ENCODE measurements at regions not wholly inside any gene's neighbourhood (a gene's known extent, or its start where the extent isn't known, plus 50 kb on each side); places are given as distances from the start of the nearest gene placed in this dataset.

GRCh38 chr18:71743634-71744033, 800.5 kb downstream of the CBLN2 start:
- H4K8ac ChIP-seq (ENCODE audit: low read depth, low read length), result no peak overlapping the region
- no peaks in the 10 kb centered on the region for H3K27me3 ChIP-seq (ENCODE audit: insufficient read depth, low read length)
- no peak for DNase-seq

GRCh38 chr18:71729611-71730010, 814.5 kb downstream of the CBLN2 start:
- H4K8ac ChIP-seq (ENCODE audit: low read depth, low read length), result no peak overlapping the region
- no peak overlapping the region for H2BK5ac ChIP-seq (ENCODE audit: low read depth, low read length, poor library complexity)
- H3K18ac ChIP-seq (ENCODE audit: low read length), result no peak overlapping the region
- no peaks in the 10 kb centered on the region for H3K79me2 ChIP-seq (ENCODE audit: control insufficient read depth, insufficient read depth, low read length, poor library complexity)
- H3K4ac ChIP-seq (ENCODE audit: low read depth, low read length), result no peak overlapping the region
- WGBS (ENCODE audit: extremely low coverage, insufficient coverage, insufficient read length), result no CpG with 5 or more reads among the region's 2 CpGs
- no peak overlapping the region for H3K14ac ChIP-seq (ENCODE audit: low read length)
- H3K4me1 ChIP-seq (ENCODE audit: control insufficient read depth in 1 of 2, insufficient read depth in 2 of 2, low read length in 2 of 2), result no peaks in the 10 kb centered on the region
- H4K12ac ChIP-seq (ENCODE audit: low read depth, low read length), result no peak overlapping the region
- H3K23ac ChIP-seq (ENCODE audit: low read length), result no peak overlapping the region
- no peak overlapping the region for H2AFZ ChIP-seq (ENCODE audit: insufficient read depth, low read length, poor library complexity)
- no peak overlapping the region for H2BK120ac ChIP-seq (ENCODE audit: insufficient read depth, low read length, poor library complexity)
- no peak overlapping the region for H4K91ac ChIP-seq (ENCODE audit: low read depth, low read length)
- no peak overlapping the region for H2BK12ac ChIP-seq (ENCODE audit: low read length)
- H3K4me3 ChIP-seq (ENCODE audit: low read depth, low read length), result no peak overlapping the region
- no peaks in the 10 kb centered on the region for H3K27me3 ChIP-seq (ENCODE audit: insufficient read depth, low read length)
- no peak overlapping the region for H3K4me2 ChIP-seq (ENCODE audit: low read length)
- no peaks in the 10 kb centered on the region for H3K36me3 ChIP-seq (ENCODE audit: control insufficient read depth in 1 of 2, insufficient read depth in 2 of 2, low read length in 2 of 2)
- H2AK5ac ChIP-seq (ENCODE audit: low read length), result no peak overlapping the region
- no peak overlapping the region for H3K27ac ChIP-seq (ENCODE audit: low read depth, low read length)
- H3K9me3 ChIP-seq (ENCODE audit: insufficient read depth, low read depth, low read length), result no peaks in the 10 kb centered on the region
- no peak for DNase-seq
- H3K79me1 ChIP-seq (ENCODE audit: low read length), result no peaks in the 10 kb centered on the region
- H3K9ac ChIP-seq (ENCODE audit: low read length), result no peak overlapping the region

More at GRCh38 chr18:71743634-71744033, 800.5 kb downstream of the CBLN2 start:
- H3K79me1 ChIP-seq (ENCODE audit: low read length), result no peaks in the 10 kb centered on the region
- no peak overlapping the region for H2AK5ac ChIP-seq (ENCODE audit: low read length)
- no peaks in the 10 kb centered on the region for H3K36me3 ChIP-seq (ENCODE audit: control insufficient read depth in 1 of 2, insufficient read depth in 2 of 2, low read length in 2 of 2)
- H3K18ac ChIP-seq (ENCODE audit: low read length), result no peak overlapping the region
- no peak overlapping the region for H2AFZ ChIP-seq (ENCODE audit: insufficient read depth, low read length, poor library complexity)
- no peak overlapping the region for H2BK120ac ChIP-seq (ENCODE audit: insufficient read depth, low read length, poor library complexity)
- no peak overlapping the region for H3K4ac ChIP-seq (ENCODE audit: low read depth, low read length)
- no peak overlapping the region for H3K23ac ChIP-seq (ENCODE audit: low read length)
- no peak overlapping the region for H3K4me3 ChIP-seq (ENCODE audit: low read depth, low read length)
- no peak overlapping the region for H2BK12ac ChIP-seq (ENCODE audit: low read length)
- H2BK5ac ChIP-seq (ENCODE audit: low read depth, low read length, poor library complexity), result no peak overlapping the region
- H4K91ac ChIP-seq (ENCODE audit: low read depth, low read length), result no peak overlapping the region
- H3K14ac ChIP-seq (ENCODE audit: low read length), result no peak overlapping the region
- H3K4me1 ChIP-seq (ENCODE audit: control insufficient read depth in 1 of 2, insufficient read depth in 2 of 2, low read length in 2 of 2), result no peaks in the 10 kb centered on the region
- H3K79me2 ChIP-seq (ENCODE audit: control insufficient read depth, insufficient read depth, low read length, poor library complexity), result no peaks in the 10 kb centered on the region
- no peak overlapping the region for H3K4me2 ChIP-seq (ENCODE audit: low read length)
- H3K9ac ChIP-seq (ENCODE audit: low read length), result no peak overlapping the region
- no peak overlapping the region for H3K27ac ChIP-seq (ENCODE audit: low read depth, low read length)
- H4K12ac ChIP-seq (ENCODE audit: low read depth, low read length), result no peak overlapping the region
- no CpG with 5 or more reads among the region's 4 CpGs for WGBS (ENCODE audit: extremely low coverage, insufficient coverage, insufficient read length)
- no peaks in the 10 kb centered on the region for H3K9me3 ChIP-seq (ENCODE audit: insufficient read depth, low read depth, low read length)

DNA sequence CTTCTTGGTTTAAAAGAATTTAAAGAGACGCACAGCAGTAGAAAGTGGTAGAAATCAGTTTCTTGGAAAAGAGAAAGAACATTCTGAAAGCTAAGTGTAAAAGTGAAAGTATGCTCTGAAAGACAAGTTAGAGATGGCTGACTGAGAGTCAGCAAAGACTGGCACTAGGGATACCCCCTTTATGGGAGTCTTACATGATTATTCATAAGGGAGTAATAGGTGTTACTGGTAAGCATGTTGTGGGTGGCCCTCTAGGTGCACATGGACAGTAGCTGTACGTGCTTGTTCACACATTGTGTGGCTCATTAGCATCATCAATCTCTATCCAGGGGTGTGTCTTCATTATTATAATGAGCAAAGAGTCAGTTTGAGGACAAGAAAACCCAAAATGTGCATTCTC, 816.2 kb downstream of the CBLN2 start:
- WGBS (ENCODE audit: extremely low coverage, insufficient coverage, insufficient read length), result no CpG with 5 or more reads among the region's 2 CpGs
- no peak overlapping the region for H2BK12ac ChIP-seq (ENCODE audit: low read length)
- H3K4me2 ChIP-seq (ENCODE audit: low read length), result no peak overlapping the region
- no peak overlapping the region for H3K4ac ChIP-seq (ENCODE audit: low read depth, low read length)
- no peak overlapping the region for H3K23ac ChIP-seq (ENCODE audit: low read length)
- H2BK5ac ChIP-seq (ENCODE audit: low read depth, low read length, poor library complexity), result no peak overlapping the region
- no peak overlapping the region for H3K14ac ChIP-seq (ENCODE audit: low read length)
- no peak overlapping the region for H3K27ac ChIP-seq (ENCODE audit: low read depth, low read length)
- H3K18ac ChIP-seq (ENCODE audit: low read length), result no peak overlapping the region
- no peak for DNase-seq
- H2AK5ac ChIP-seq (ENCODE audit: low read length), result no peak overlapping the region
- H3K4me3 ChIP-seq (ENCODE audit: low read depth, low read length), result no peak overlapping the region
- no peak overlapping the region for H3K9ac ChIP-seq (ENCODE audit: low read length)
- no peak overlapping the region for H4K12ac ChIP-seq (ENCODE audit: low read depth, low read length)
- no peak overlapping the region for H2BK120ac ChIP-seq (ENCODE audit: insufficient read depth, low read length, poor library complexity)
- no peaks in the 10 kb centered on the region for H3K27me3 ChIP-seq (ENCODE audit: insufficient read depth, low read length)
- no peaks in the 10 kb centered on the region for H3K9me3 ChIP-seq (ENCODE audit: insufficient read depth, low read depth, low read length)
- no peak overlapping the region for H4K91ac ChIP-seq (ENCODE audit: low read depth, low read length)
- H4K8ac ChIP-seq (ENCODE audit: low read depth, low read length), result no peak overlapping the region
- no peaks in the 10 kb centered on the region for H3K79me1 ChIP-seq (ENCODE audit: low read length)
- no peaks in the 10 kb centered on the region for H3K36me3 ChIP-seq (ENCODE audit: control insufficient read depth in 1 of 2, insufficient read depth in 2 of 2, low read length in 2 of 2)
- no peaks in the 10 kb centered on the region for H3K79me2 ChIP-seq (ENCODE audit: control insufficient read depth, insufficient read depth, low read length, poor library complexity)
- no peaks in the 10 kb centered on the region for H3K4me1 ChIP-seq (ENCODE audit: control insufficient read depth in 1 of 2, insufficient read depth in 2 of 2, low read length in 2 of 2)
- no peak overlapping the region for H2AFZ ChIP-seq (ENCODE audit: insufficient read depth, low read length, poor library complexity)

- Histone ChIP-seq H3K4me3 (ENCODE audit: low read depth, low read length) (no peak overlapping the region), H4K12ac (ENCODE audit: low read depth, low read length) (no peak overlapping the region), H2BK12ac (ENCODE audit: low read length) (no peak overlapping the region), H3K9ac (ENCODE audit: low read length) (no peak overlapping the region), H3K18ac (ENCODE audit: low read length) (no peak overlapping the region), H2AK5ac (ENCODE audit: low read length) (no peak overlapping the region), H3K4ac (ENCODE audit: low read depth, low read length) (no peak overlapping the region), H3K4me1 (ENCODE audit: control insufficient read depth in 1 of 2, insufficient read depth in 2 of 2, low read length in 2 of 2) (no peaks in the 10 kb centered on the region), H4K8ac (ENCODE audit: low read depth, low read length) (no peak overlapping the region), H2AFZ (ENCODE audit: insufficient read depth, low read length, poor library complexity) (no peak overlapping the region), H3K27me3 (ENCODE audit: insufficient read depth, low read length) (no peaks in the 10 kb centered on the region), H3K4me2 (ENCODE audit: low read length) (no peak overlapping the region), H3K23ac (ENCODE audit: low read length) (no peak overlapping the region), H3K9me3 (ENCODE audit: insufficient read depth, low read depth, low read length) (no peaks in the 10 kb centered on the region), H2BK5ac (ENCODE audit: low read depth, low read length, poor library complexity) (no peak overlapping the region), H3K36me3 (ENCODE audit: control insufficient read depth in 1 of 2, insufficient read depth in 2 of 2, low read length in 2 of 2) (no peaks in the 10 kb centered on the region), H3K79me1 (ENCODE audit: low read length) (no peaks in the 10 kb centered on the region), H3K14ac (ENCODE audit: low read length) (no peak overlapping the region), H3K79me2 (ENCODE audit: control insufficient read depth, insufficient read depth, low read length, poor library complexity) (no peaks in the 10 kb centered on the region), H4K91ac (ENCODE audit: low read depth, low read length) (no peak overlapping the region), H3K27ac (ENCODE audit: low read depth, low read length) (no peak overlapping the region), H2BK120ac (ENCODE audit: insufficient read depth, low read length, poor library complexity) (no peak overlapping the region)
- no CpG with 5 or more reads among the region's 2 CpGs for WGBS (ENCODE audit: extremely low coverage, insufficient coverage, insufficient read length)
- DNase-seq, result no peak
These were observed 818.9 kb downstream of the CBLN2 start for GRCh38 chr18:71725256-71725655.
